ENCODE measurements at regions not wholly inside any gene's neighbourhood (a gene's known extent, or its start where the extent isn't known, plus 50 kb on each side); places are given as distances from the start of the nearest gene placed in this dataset.

- TF ChIP-seq, protein P1, sequence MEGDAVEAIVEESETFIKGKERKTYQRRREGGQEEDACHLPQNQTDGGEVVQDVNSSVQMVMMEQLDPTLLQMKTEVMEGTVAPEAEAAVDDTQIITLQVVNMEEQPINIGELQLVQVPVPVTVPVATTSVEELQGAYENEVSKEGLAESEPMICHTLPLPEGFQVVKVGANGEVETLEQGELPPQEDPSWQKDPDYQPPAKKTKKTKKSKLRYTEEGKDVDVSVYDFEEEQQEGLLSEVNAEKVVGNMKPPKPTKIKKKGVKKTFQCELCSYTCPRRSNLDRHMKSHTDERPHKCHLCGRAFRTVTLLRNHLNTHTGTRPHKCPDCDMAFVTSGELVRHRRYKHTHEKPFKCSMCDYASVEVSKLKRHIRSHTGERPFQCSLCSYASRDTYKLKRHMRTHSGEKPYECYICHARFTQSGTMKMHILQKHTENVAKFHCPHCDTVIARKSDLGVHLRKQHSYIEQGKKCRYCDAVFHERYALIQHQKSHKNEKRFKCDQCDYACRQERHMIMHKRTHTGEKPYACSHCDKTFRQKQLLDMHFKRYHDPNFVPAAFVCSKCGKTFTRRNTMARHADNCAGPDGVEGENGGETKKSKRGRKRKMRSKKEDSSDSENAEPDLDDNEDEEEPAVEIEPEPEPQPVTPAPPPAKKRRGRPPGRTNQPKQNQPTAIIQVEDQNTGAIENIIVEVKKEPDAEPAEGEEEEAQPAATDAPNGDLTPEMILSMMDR (IDR thresholded peaks at IDR 0.05): no peak
- no peak for TF ChIP-seq POLR2AphosphoS5 (IDR thresholded peaks at IDR 0.05)
These were observed 166.3 kb downstream of the MANEA start for GRCh38 chr6:95743591-95743990.
